Lower leg skin (tissue), 3 donors: ENCODE measurements at regions not wholly inside any gene's neighbourhood (a gene's known extent, or its start where the extent isn't known, plus 50 kb on each side); places are given as distances from the start of the nearest gene placed in this dataset.

ENCODE experiments used
- POLR2A ChIP-seq, 2 donors: fragments of 450-650 bp; IDR thresholded peaks; one replicate each; pipeline ENCODE4 v1.6.1; 2016 to 2017; ENCODE audit warnings: antibody characterized with exemption in 2 of 2, mild to moderate bottlenecking in 1 of 2, moderate library complexity in 1 of 2
- TF ChIP-seq, protein P1 (sequence below), 3 donors: fragments of 450-650 bp; IDR thresholded peaks; one replicate each; pipeline ENCODE4 v1.5.1; 2016; ENCODE audit warnings: antibody characterized with exemption in 3 of 3, mild to moderate bottlenecking in 3 of 3, moderate library complexity in 2 of 3

DNA sequence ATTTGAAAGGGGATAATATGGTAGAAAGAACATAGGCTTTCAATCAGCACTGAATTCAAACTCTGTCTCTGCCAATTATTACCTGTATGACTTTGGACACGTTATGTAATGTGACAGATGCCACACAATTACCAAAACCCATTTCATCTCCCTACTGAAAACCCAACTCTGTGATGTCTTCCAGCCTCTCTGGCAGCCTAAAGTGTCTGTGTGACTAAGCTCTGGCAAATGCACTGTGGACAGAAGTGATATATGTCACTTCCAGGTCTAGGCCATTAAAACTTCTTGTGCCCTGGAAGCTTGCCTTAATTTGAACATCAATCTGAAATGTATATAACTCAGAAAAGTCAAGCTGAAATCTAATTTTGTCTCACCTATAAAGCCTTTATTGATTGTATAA lies 552.0 kb downstream of the RFC3 start:
- TF ChIP-seq, protein P1, sequence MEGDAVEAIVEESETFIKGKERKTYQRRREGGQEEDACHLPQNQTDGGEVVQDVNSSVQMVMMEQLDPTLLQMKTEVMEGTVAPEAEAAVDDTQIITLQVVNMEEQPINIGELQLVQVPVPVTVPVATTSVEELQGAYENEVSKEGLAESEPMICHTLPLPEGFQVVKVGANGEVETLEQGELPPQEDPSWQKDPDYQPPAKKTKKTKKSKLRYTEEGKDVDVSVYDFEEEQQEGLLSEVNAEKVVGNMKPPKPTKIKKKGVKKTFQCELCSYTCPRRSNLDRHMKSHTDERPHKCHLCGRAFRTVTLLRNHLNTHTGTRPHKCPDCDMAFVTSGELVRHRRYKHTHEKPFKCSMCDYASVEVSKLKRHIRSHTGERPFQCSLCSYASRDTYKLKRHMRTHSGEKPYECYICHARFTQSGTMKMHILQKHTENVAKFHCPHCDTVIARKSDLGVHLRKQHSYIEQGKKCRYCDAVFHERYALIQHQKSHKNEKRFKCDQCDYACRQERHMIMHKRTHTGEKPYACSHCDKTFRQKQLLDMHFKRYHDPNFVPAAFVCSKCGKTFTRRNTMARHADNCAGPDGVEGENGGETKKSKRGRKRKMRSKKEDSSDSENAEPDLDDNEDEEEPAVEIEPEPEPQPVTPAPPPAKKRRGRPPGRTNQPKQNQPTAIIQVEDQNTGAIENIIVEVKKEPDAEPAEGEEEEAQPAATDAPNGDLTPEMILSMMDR (IDR thresholded peaks at IDR 0.05): no peak
- no peak for TF ChIP-seq POLR2A (IDR thresholded peaks at IDR 0.05)
